ENCODE measurements at regions not wholly inside any gene's neighbourhood (a gene's known extent, or its start where the extent isn't known, plus 50 kb on each side); places are given as distances from the start of the nearest gene placed in this dataset.

GRCh38 chr1:232695621-232696385, 65.9 kb upstream of the SIPA1L2 start:
- Histone ChIP-seq H3K4me1 (ENCODE audit: control insufficient read depth in 4 of 4, insufficient read depth in 4 of 4, low read length in 3 of 4) (no peaks in the 10 kb centered on the region), H3K9me3 (ENCODE audit: control insufficient read depth in 4 of 4, low read length in 3 of 4) (no peaks in the 10 kb centered on the region), H3K9ac (ENCODE audit: low read depth in 1 of 2, low read length in 2 of 2) (no peak overlapping the region), H3K36me3 (ENCODE audit: control insufficient read depth in 4 of 4, insufficient read depth in 3 of 4, low read depth in 1 of 4, low read length in 3 of 4) (no peaks in the 10 kb centered on the region), H3K4me3 (ENCODE audit: low read depth in 1 of 3, low read length in 3 of 3) (no peak overlapping the region), H3K27ac (ENCODE audit: low read depth in 1 of 2, low read length in 2 of 2) (no peak overlapping the region), H3K27me3 (ENCODE audit: control insufficient read depth in 4 of 4, insufficient read depth in 4 of 4, low read length in 3 of 4) (no peaks in the 10 kb centered on the region)
- no peak for DNase-seq (ENCODE audit: low spot score)
- no peak for TF ChIP-seq FOXA1 (IDR thresholded peaks at IDR 0.05)
- no peak for TF ChIP-seq ATF3 (IDR thresholded peaks at IDR 0.05)
- no peak for TF ChIP-seq ZBTB33 (IDR thresholded peaks at IDR 0.05)
- no peak for TF ChIP-seq REST (IDR thresholded peaks at IDR 0.05)
- no peak for TF ChIP-seq NR2F2 (IDR thresholded peaks at IDR 0.05)
- TF ChIP-seq CTCF (IDR thresholded peaks at IDR 0.05; ENCODE audit: low read depth, low read length, missing input control): no peak
- no peak for TF ChIP-seq HNF4G (IDR thresholded peaks at IDR 0.05)
- TF ChIP-seq RXRA (IDR thresholded peaks at IDR 0.05): no peak
- no peak for TF ChIP-seq TAF1 (conservative IDR thresholded peaks at IDR 0.05)
- no peak for TF ChIP-seq EGR1 (IDR thresholded peaks at IDR 0.05; ENCODE audit: low read depth in 2 of 2)
- TF ChIP-seq GABPA (IDR thresholded peaks at IDR 0.05 in 1 of 2, conservative IDR thresholded peaks at IDR 0.05 in 1 of 2): no peak
- no peak for TF ChIP-seq MAX (IDR thresholded peaks at IDR 0.05)
- 90% methylated on average over 5 of the region's 5 CpGs for WGBS

GRCh38 chr1:232696466-232696865, 66.5 kb upstream of the SIPA1L2 start:
- H3K4me1 ChIP-seq (ENCODE audit: control insufficient read depth in 4 of 4, insufficient read depth in 4 of 4, low read length in 3 of 4): no peaks in the 10 kb centered on the region
- no peak for DNase-seq (ENCODE audit: low spot score)
- no peak overlapping the region for H3K27ac ChIP-seq (ENCODE audit: low read depth in 1 of 2, low read length in 2 of 2)
- H3K9ac ChIP-seq (ENCODE audit: low read depth in 1 of 2, low read length in 2 of 2): no peak overlapping the region
- no peak overlapping the region for H3K4me3 ChIP-seq (ENCODE audit: low read depth in 1 of 3, low read length in 3 of 3)
- no peaks in the 10 kb centered on the region for H3K36me3 ChIP-seq (ENCODE audit: control insufficient read depth in 4 of 4, insufficient read depth in 3 of 4, low read depth in 1 of 4, low read length in 3 of 4)
- H3K27me3 ChIP-seq (ENCODE audit: control insufficient read depth in 4 of 4, insufficient read depth in 4 of 4, low read length in 3 of 4): no peaks in the 10 kb centered on the region
- 89% methylated on average over 6 of the region's 6 CpGs for WGBS
- peaks cover 0 to under 1% (median 0%) of the 10 kb centered on the region in 4 donors for H3K9me3 ChIP-seq (ENCODE audit: control insufficient read depth in 4 of 4, low read length in 3 of 4)
- TF ChIP-seq YY1 (IDR thresholded peaks at IDR 0.05) (no peak), ZBTB33 (IDR thresholded peaks at IDR 0.05) (no peak), JUND (IDR thresholded peaks at IDR 0.05) (no peak), MAX (IDR thresholded peaks at IDR 0.05) (no peak), FOXA2 (IDR thresholded peaks at IDR 0.05) (no peak), GABPA (IDR thresholded peaks at IDR 0.05 in 1 of 2, conservative IDR thresholded peaks at IDR 0.05 in 1 of 2) (no peak), SP1 (IDR thresholded peaks at IDR 0.05) (no peak), TAF1 (conservative IDR thresholded peaks at IDR 0.05) (no peak), EGR1 (IDR thresholded peaks at IDR 0.05; ENCODE audit: low read depth in 2 of 2) (no peak), FOXA1 (IDR thresholded peaks at IDR 0.05) (no peak), HNF4G (IDR thresholded peaks at IDR 0.05) (no peak), CTCF (IDR thresholded peaks at IDR 0.05; ENCODE audit: low read depth, low read length, missing input control) (no peak), NR2F2 (IDR thresholded peaks at IDR 0.05) (no peak), RAD21 (IDR thresholded peaks at IDR 0.05) (no peak), HNF4A (conservative IDR thresholded peaks at IDR 0.05) (no peak)

Measured in liver (tissue), 8 donors.